ENCODE measurements at regions not wholly inside any gene's neighbourhood (a gene's known extent, or its start where the extent isn't known, plus 50 kb on each side); places are given as distances from the start of the nearest gene placed in this dataset.

DNA sequence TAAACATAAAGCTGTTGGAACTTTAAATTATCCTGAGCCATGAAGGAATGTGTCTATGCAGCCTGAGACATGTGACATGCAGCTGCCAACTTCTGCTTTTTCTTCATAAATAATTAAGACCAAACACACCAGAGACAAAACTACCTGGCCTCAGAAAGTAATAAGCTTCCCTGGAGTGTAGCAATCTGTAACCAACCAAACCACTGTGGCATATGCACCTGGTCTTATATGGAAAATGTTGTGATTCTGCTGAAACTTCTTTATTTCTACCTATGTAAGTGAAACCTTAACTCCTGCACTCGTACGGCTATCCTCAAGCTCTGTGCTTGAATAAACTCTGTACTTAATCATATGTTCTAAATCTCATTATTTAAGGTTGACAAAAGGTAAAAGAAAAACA, 515.0 kb downstream of the TMEM182 start:
- FAIRE-seq (no peak), DNase-seq (ENCODE audit: low read depth, low spot score) (no peak)
- dilution Hi-C loops (cut with MboI; ENCODE audit: extremely low pct_ligation_motif_present, low sequenced_read_pairs): no loop called here
- Histone ChIP-seq H3K9me1 (ENCODE audit: control insufficient read depth, extremely low read depth, insufficient read depth, low read length) (no peaks in the 10 kb centered on the region), H3K27me3 (ENCODE audit: control insufficient read depth, extremely low read depth, insufficient read depth, low read length) (no peaks in the 10 kb centered on the region), H3K36me3 (ENCODE audit: control insufficient read depth in 2 of 2, extremely low read depth in 1 of 2, insufficient read depth in 2 of 2, low read length in 2 of 2) (no peaks in the 10 kb centered on the region), H3K4me2 (ENCODE audit: control insufficient read depth, extremely low read depth, insufficient read depth, low read depth, low read length) (no peak overlapping the region), H3K4me1 (ENCODE audit: control insufficient read depth, extremely low read depth, insufficient read depth, low read length) (no peaks in the 10 kb centered on the region), H3K4me3 (ENCODE audit: control insufficient read depth in 2 of 3, extremely low read depth in 1 of 3, insufficient read depth in 2 of 3, low read depth in 1 of 3, low read length in 3 of 3) (no peak overlapping the region), H2AFZ (ENCODE audit: control insufficient read depth, low read length) (no peak overlapping the region), H3K27ac (ENCODE audit: control insufficient read depth, insufficient read depth, low read length) (no peak overlapping the region), H3K9ac (ENCODE audit: control insufficient read depth, extremely low read depth, insufficient read depth, low read length) (no peak overlapping the region), H3K9me3 (ENCODE audit: control insufficient read depth, low read depth, low read length) (peaks cover 2% of the 10 kb centered on the region), H4K20me1 (ENCODE audit: control insufficient read depth, extremely low read depth, insufficient read depth, low read length) (no peaks in the 10 kb centered on the region), H3K79me2 (ENCODE audit: control insufficient read depth, insufficient read depth, low read length) (no peaks in the 10 kb centered on the region)
- TF ChIP-seq, protein P1, sequence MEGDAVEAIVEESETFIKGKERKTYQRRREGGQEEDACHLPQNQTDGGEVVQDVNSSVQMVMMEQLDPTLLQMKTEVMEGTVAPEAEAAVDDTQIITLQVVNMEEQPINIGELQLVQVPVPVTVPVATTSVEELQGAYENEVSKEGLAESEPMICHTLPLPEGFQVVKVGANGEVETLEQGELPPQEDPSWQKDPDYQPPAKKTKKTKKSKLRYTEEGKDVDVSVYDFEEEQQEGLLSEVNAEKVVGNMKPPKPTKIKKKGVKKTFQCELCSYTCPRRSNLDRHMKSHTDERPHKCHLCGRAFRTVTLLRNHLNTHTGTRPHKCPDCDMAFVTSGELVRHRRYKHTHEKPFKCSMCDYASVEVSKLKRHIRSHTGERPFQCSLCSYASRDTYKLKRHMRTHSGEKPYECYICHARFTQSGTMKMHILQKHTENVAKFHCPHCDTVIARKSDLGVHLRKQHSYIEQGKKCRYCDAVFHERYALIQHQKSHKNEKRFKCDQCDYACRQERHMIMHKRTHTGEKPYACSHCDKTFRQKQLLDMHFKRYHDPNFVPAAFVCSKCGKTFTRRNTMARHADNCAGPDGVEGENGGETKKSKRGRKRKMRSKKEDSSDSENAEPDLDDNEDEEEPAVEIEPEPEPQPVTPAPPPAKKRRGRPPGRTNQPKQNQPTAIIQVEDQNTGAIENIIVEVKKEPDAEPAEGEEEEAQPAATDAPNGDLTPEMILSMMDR (optimal IDR thresholded peaks at IDR 0.05 in 1 of 3, IDR thresholded peaks at IDR 0.05 in 1 of 3, conservative IDR thresholded peaks at IDR 0.05 in 1 of 3; ENCODE audit: extremely low read depth in 1 of 3, insufficient read depth in 2 of 3, low read length in 3 of 3): no peak
- TF ChIP-seq EZH2 (IDR thresholded peaks at IDR 0.05; ENCODE audit: low read length): no peak

DNA sequence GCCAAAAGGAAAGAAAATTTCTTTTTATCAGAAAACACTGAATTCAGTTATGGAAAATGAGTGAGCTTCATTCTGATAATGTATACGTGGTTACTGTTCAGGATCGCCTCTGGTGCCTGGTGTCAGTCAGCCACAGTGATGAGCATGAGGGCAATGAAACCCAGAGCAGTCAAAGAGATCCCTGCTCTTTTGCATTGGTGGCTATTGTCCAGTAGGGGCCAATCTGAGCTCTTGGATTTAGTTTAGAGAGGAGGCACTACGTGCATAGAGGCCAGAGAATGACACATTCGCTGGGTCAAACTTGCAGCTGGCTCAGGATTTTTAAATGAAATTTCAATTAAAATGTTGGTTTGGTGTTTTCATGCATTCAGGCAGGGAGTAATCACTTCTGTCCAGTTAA, 522.9 kb downstream of the TMEM182 start:
- Histone ChIP-seq H3K4me1 (ENCODE audit: control insufficient read depth, extremely low read depth, insufficient read depth, low read length) (no peaks in the 10 kb centered on the region), H3K27ac (ENCODE audit: control insufficient read depth, insufficient read depth, low read length) (no peak overlapping the region), H3K27me3 (ENCODE audit: control insufficient read depth, extremely low read depth, insufficient read depth, low read length) (no peaks in the 10 kb centered on the region), H3K79me2 (ENCODE audit: control insufficient read depth, insufficient read depth, low read length) (no peaks in the 10 kb centered on the region), H4K20me1 (ENCODE audit: control insufficient read depth, extremely low read depth, insufficient read depth, low read length) (no peaks in the 10 kb centered on the region), H3K9me3 (ENCODE audit: control insufficient read depth, low read depth, low read length) (peaks cover 5% of the 10 kb centered on the region), H3K4me2 (ENCODE audit: control insufficient read depth, extremely low read depth, insufficient read depth, low read depth, low read length) (no peak overlapping the region), H2AFZ (ENCODE audit: control insufficient read depth, low read length) (no peak overlapping the region), H3K36me3 (ENCODE audit: control insufficient read depth in 2 of 2, extremely low read depth in 1 of 2, insufficient read depth in 2 of 2, low read length in 2 of 2) (no peaks in the 10 kb centered on the region), H3K9ac (ENCODE audit: control insufficient read depth, extremely low read depth, insufficient read depth, low read length) (no peak overlapping the region), H3K9me1 (ENCODE audit: control insufficient read depth, extremely low read depth, insufficient read depth, low read length) (no peaks in the 10 kb centered on the region), H3K4me3 (ENCODE audit: control insufficient read depth in 2 of 3, extremely low read depth in 1 of 3, insufficient read depth in 2 of 3, low read depth in 1 of 3, low read length in 3 of 3) (no peak overlapping the region)
- FAIRE-seq (no peak), DNase-seq (ENCODE audit: low read depth, low spot score) (no peak)
- dilution Hi-C loops (cut with MboI; ENCODE audit: extremely low pct_ligation_motif_present, low sequenced_read_pairs): no loop called here
- TF ChIP-seq EZH2 (IDR thresholded peaks at IDR 0.05; ENCODE audit: low read length): no peak
- TF ChIP-seq, protein P1 (optimal IDR thresholded peaks at IDR 0.05 in 1 of 3, IDR thresholded peaks at IDR 0.05 in 1 of 3, conservative IDR thresholded peaks at IDR 0.05 in 1 of 3; ENCODE audit: extremely low read depth in 1 of 3, insufficient read depth in 2 of 3, low read length in 3 of 3): no peak
